ENCODE measurements at regions not wholly inside any gene's neighbourhood (a gene's known extent, or its start where the extent isn't known, plus 50 kb on each side); places are given as distances from the start of the nearest gene placed in this dataset.
"Not testable (repeated sequence)": the region's sequence is repeated elsewhere in the genome, so short reads cannot be mapped to it uniquely, and the experiment has no call there.

GRCh38 chr7:65453341-65454030 is 79.8 kb downstream of the ZNF92 start:
- no peak overlapping the region for H3K27ac ChIP-seq (ENCODE audit: low read length)
- H3K4me1 ChIP-seq (ENCODE audit: control insufficient read depth, insufficient read depth, low read length), result no peaks in the 10 kb centered on the region
- WGBS (ENCODE audit: insufficient coverage, low lambda C conversion rate), result 100% methylated on average over 1 of the region's 9 CpGs
- H3K27me3 ChIP-seq (ENCODE audit: control insufficient read depth, insufficient read depth, low read length), result no peaks in the 10 kb centered on the region
- H3K4me3 ChIP-seq (ENCODE audit: low read length), result no peak overlapping the region
- DNase-seq, result no peak
- no peaks in the 10 kb centered on the region for H3K9me3 ChIP-seq (ENCODE audit: control insufficient read depth, low read depth, low read length)
- H3K36me3 ChIP-seq (ENCODE audit: control insufficient read depth, insufficient read depth, low read length), result no peaks in the 10 kb centered on the region

GRCh38 chr7:65454469-65454868 is 80.8 kb downstream of the ZNF92 start:
- Histone ChIP-seq H3K4me3 (ENCODE audit: low read length) (no peak overlapping the region), H3K4me1 (ENCODE audit: control insufficient read depth, insufficient read depth, low read length) (no peaks in the 10 kb centered on the region), H3K27ac (ENCODE audit: low read length) (no peak overlapping the region), H3K36me3 (ENCODE audit: control insufficient read depth, insufficient read depth, low read length) (no peaks in the 10 kb centered on the region), H3K27me3 (ENCODE audit: control insufficient read depth, insufficient read depth, low read length) (no peaks in the 10 kb centered on the region), H3K9me3 (ENCODE audit: control insufficient read depth, low read depth, low read length) (no peaks in the 10 kb centered on the region)
- no peak for DNase-seq

GRCh38 chr7:65455050-65455449 is 81.4 kb downstream of the ZNF92 start:
- not testable (repeated sequence) for H3K4me1 ChIP-seq (ENCODE audit: control insufficient read depth, insufficient read depth, low read length); H3K36me3 ChIP-seq (ENCODE audit: control insufficient read depth, insufficient read depth, low read length); H3K27me3 ChIP-seq (ENCODE audit: control insufficient read depth, insufficient read depth, low read length); H3K4me3 ChIP-seq (ENCODE audit: low read length); DNase-seq; H3K27ac ChIP-seq (ENCODE audit: low read length); H3K9me3 ChIP-seq (ENCODE audit: control insufficient read depth, low read depth, low read length)
- WGBS (ENCODE audit: insufficient coverage, low lambda C conversion rate), result no CpG with 5 or more reads among the region's 4 CpGs

- WGBS (ENCODE audit: insufficient coverage, low lambda C conversion rate), result 83% methylated on average over 2 of the region's 5 CpGs
- DNase-seq, result no peak
- Histone ChIP-seq H3K4me1 (ENCODE audit: control insufficient read depth, insufficient read depth, low read length) (no peaks in the 10 kb centered on the region), H3K9me3 (ENCODE audit: control insufficient read depth, low read depth, low read length) (no peaks in the 10 kb centered on the region), H3K27ac (ENCODE audit: low read length) (no peak overlapping the region), H3K36me3 (ENCODE audit: control insufficient read depth, insufficient read depth, low read length) (no peaks in the 10 kb centered on the region), H3K4me3 (ENCODE audit: low read length) (no peak overlapping the region), H3K27me3 (ENCODE audit: control insufficient read depth, insufficient read depth, low read length) (no peaks in the 10 kb centered on the region)
Observed at GRCh38 chr7:65457705-65458104, 84.0 kb downstream of the ZNF92 start.

- Histone ChIP-seq H3K9me3 (ENCODE audit: control insufficient read depth, low read depth, low read length) (no peaks in the 10 kb centered on the region), H3K36me3 (ENCODE audit: control insufficient read depth, insufficient read depth, low read length) (no peaks in the 10 kb centered on the region), H3K4me1 (ENCODE audit: control insufficient read depth, insufficient read depth, low read length) (no peaks in the 10 kb centered on the region), H3K4me3 (ENCODE audit: low read length) (no peak overlapping the region), H3K27ac (ENCODE audit: low read length) (no peak overlapping the region), H3K27me3 (ENCODE audit: control insufficient read depth, insufficient read depth, low read length) (no peaks in the 10 kb centered on the region)
- DNase-seq, result no peak
- WGBS (ENCODE audit: insufficient coverage, low lambda C conversion rate), result 67% methylated on average over 1 of the region's 4 CpGs
Observed at GRCh38 chr7:65459438-65459837, 85.8 kb downstream of the ZNF92 start.

- Histone ChIP-seq H3K4me3 (ENCODE audit: low read length) (no peak overlapping the region), H3K27me3 (ENCODE audit: control insufficient read depth, insufficient read depth, low read length) (no peaks in the 10 kb centered on the region), H3K36me3 (ENCODE audit: control insufficient read depth, insufficient read depth, low read length) (no peaks in the 10 kb centered on the region), H3K4me1 (ENCODE audit: control insufficient read depth, insufficient read depth, low read length) (no peaks in the 10 kb centered on the region), H3K9me3 (ENCODE audit: control insufficient read depth, low read depth, low read length) (no peaks in the 10 kb centered on the region), H3K27ac (ENCODE audit: low read length) (no peak overlapping the region)
- no peak for DNase-seq
- WGBS (ENCODE audit: insufficient coverage, low lambda C conversion rate), result no CpG with 5 or more reads among the region's 3 CpGs
Observed at GRCh38 chr7:65462148-65462716, 88.6 kb downstream of the ZNF92 start.

GRCh38 chr7:65463184-65463583 is 89.5 kb downstream of the ZNF92 start:
- no peak overlapping the region for H3K27ac ChIP-seq (ENCODE audit: low read length)
- no peaks in the 10 kb centered on the region for H3K27me3 ChIP-seq (ENCODE audit: control insufficient read depth, insufficient read depth, low read length)
- WGBS (ENCODE audit: insufficient coverage, low lambda C conversion rate), result 80% methylated on average over 1 of the region's 3 CpGs
- no peaks in the 10 kb centered on the region for H3K9me3 ChIP-seq (ENCODE audit: control insufficient read depth, low read depth, low read length)
- no peak overlapping the region for H3K4me3 ChIP-seq (ENCODE audit: low read length)
- H3K36me3 ChIP-seq (ENCODE audit: control insufficient read depth, insufficient read depth, low read length), result no peaks in the 10 kb centered on the region
- no peak for DNase-seq
- H3K4me1 ChIP-seq (ENCODE audit: control insufficient read depth, insufficient read depth, low read length), result no peaks in the 10 kb centered on the region

- WGBS (ENCODE audit: insufficient coverage, low lambda C conversion rate), result no CpG with 5 or more reads among the region's 14 CpGs
- H3K4me3 ChIP-seq (ENCODE audit: low read length); H3K27me3 ChIP-seq (ENCODE audit: control insufficient read depth, insufficient read depth, low read length); H3K4me1 ChIP-seq (ENCODE audit: control insufficient read depth, insufficient read depth, low read length); H3K9me3 ChIP-seq (ENCODE audit: control insufficient read depth, low read depth, low read length); DNase-seq; H3K27ac ChIP-seq (ENCODE audit: low read length); H3K36me3 ChIP-seq (ENCODE audit: control insufficient read depth, insufficient read depth, low read length): not testable (repeated sequence)
Observed at GRCh38 chr7:65469919-65470558, 96.4 kb downstream of the ZNF92 start.

GRCh38 chr7:65471587-65471986 is 97.9 kb downstream of the ZNF92 start:
- WGBS (ENCODE audit: insufficient coverage, low lambda C conversion rate), result 58% methylated on average over 3 of the region's 4 CpGs
- Histone ChIP-seq H3K4me3 (ENCODE audit: low read length) (no peak overlapping the region), H3K27me3 (ENCODE audit: control insufficient read depth, insufficient read depth, low read length) (no peaks in the 10 kb centered on the region), H3K9me3 (ENCODE audit: control insufficient read depth, low read depth, low read length) (no peaks in the 10 kb centered on the region), H3K4me1 (ENCODE audit: control insufficient read depth, insufficient read depth, low read length) (no peaks in the 10 kb centered on the region), H3K36me3 (ENCODE audit: control insufficient read depth, insufficient read depth, low read length) (no peaks in the 10 kb centered on the region), H3K27ac (ENCODE audit: low read length) (no peak overlapping the region)
- no peak for DNase-seq

GRCh38 chr7:65475040-65475726 is 101.5 kb downstream of the ZNF92 start:
- no peaks in the 10 kb centered on the region for H3K4me1 ChIP-seq (ENCODE audit: control insufficient read depth, insufficient read depth, low read length)
- no peaks in the 10 kb centered on the region for H3K9me3 ChIP-seq (ENCODE audit: control insufficient read depth, low read depth, low read length)
- no peaks in the 10 kb centered on the region for H3K27me3 ChIP-seq (ENCODE audit: control insufficient read depth, insufficient read depth, low read length)
- no CpG with 5 or more reads among the region's 4 CpGs for WGBS (ENCODE audit: insufficient coverage, low lambda C conversion rate)
- DNase-seq, result no peak
- no peaks in the 10 kb centered on the region for H3K36me3 ChIP-seq (ENCODE audit: control insufficient read depth, insufficient read depth, low read length)
- H3K4me3 ChIP-seq (ENCODE audit: low read length), result no peak overlapping the region
- no peak overlapping the region for H3K27ac ChIP-seq (ENCODE audit: low read length)

Data from large intestine (tissue), 3 donors.